Bronchial epithelial cell (primary cell): ENCODE measurements at regions not wholly inside any gene's neighbourhood (a gene's known extent, or its start where the extent isn't known, plus 50 kb on each side); places are given as distances from the start of the nearest gene placed in this dataset.
"Not testable (repeated sequence)": the region's sequence is repeated elsewhere in the genome, so short reads cannot be mapped to it uniquely, and the experiment has no call there.

ENCODE experiments used
- DNase-seq: peaks from one replicate; pipeline ENCODE4 v3.0.0-alpha.2; 2010; ENCODE audit warnings: low read depth
- FAIRE-seq: peaks from 2 replicates; lab custom pipeline; 2011; peaks lifted over from hg19 to GRCh38; lab: Jason Lieb, UNC
- H3K27me3 ChIP-seq: 2 replicates; pipeline ENCODE4 v1.5.1; 2011; ENCODE audit warnings: low read length; ENCODE audit not compliant: control insufficient read depth, insufficient read depth
- H3K36me3 ChIP-seq: 2 replicates; pipeline ENCODE4 v1.5.1; 2011; ENCODE audit warnings: low read length; ENCODE audit not compliant: control insufficient read depth, insufficient read depth
- H3K4me3 ChIP-seq: 2 replicates; pipeline ENCODE4 v1.5.1; 2011; ENCODE audit warnings: mild to moderate bottlenecking, low read depth, low read length, control low read depth
- CTCF ChIP-seq: IDR thresholded peaks from 2 replicates; pipeline ENCODE4 v1.5.1; 2011; ENCODE audit warnings: mild to moderate bottlenecking, moderate library complexity, low read length, control low read depth, inconsistent platforms; ENCODE audit not compliant: insufficient read depth, severe bottlenecking

- Histone ChIP-seq H3K36me3 (no peaks in the 10 kb centered on the region), H3K4me3 (no peak overlapping the region), H3K27me3 (no peaks in the 10 kb centered on the region)
- no peak for TF ChIP-seq CTCF
- DNase-seq = no peak
- no peak for FAIRE-seq
Measured at GRCh38 chr5:92022415-92023140, 639.5 kb upstream of the ARRDC3 start.

- FAIRE-seq (no peak), DNase-seq (peak; percentile 47)
- no peaks in the 10 kb centered on the region for H3K27me3 ChIP-seq
- no peaks in the 10 kb centered on the region for H3K36me3 ChIP-seq
- no peak for TF ChIP-seq CTCF
- no peak overlapping the region for H3K4me3 ChIP-seq
Measured at GRCh38 chr5:92019376-92019990, 636.4 kb upstream of the ARRDC3 start.

- Histone ChIP-seq H3K36me3 (no peaks in the 10 kb centered on the region), H3K27me3 (no peaks in the 10 kb centered on the region), H3K4me3 (no peak overlapping the region)
- TF ChIP-seq CTCF = no peak
- DNase-seq (peak; percentile 7), FAIRE-seq (no peak)
Measured at GRCh38 chr5:92017776-92018175, 634.7 kb upstream of the ARRDC3 start.

GRCh38 chr5:92011845-92012244 lies 628.7 kb upstream of the ARRDC3 start:
- DNase-seq, H3K27me3 ChIP-seq, H3K36me3 ChIP-seq, H3K4me3 ChIP-seq, FAIRE-seq: not testable (repeated sequence)

GRCh38 chr5:92003806-92004205 lies 620.7 kb upstream of the ARRDC3 start:
- H3K27me3 ChIP-seq = no peaks in the 10 kb centered on the region
- H3K4me3 ChIP-seq = no peak overlapping the region
- DNase-seq = no peak
- FAIRE-seq = no peak
- TF ChIP-seq CTCF = no peak
- no peaks in the 10 kb centered on the region for H3K36me3 ChIP-seq

- no peaks in the 10 kb centered on the region for H3K36me3 ChIP-seq
- FAIRE-seq = no peak
- TF ChIP-seq CTCF = no peak
Measured at GRCh38 chr5:92002721-92003274, 619.7 kb upstream of the ARRDC3 start.

More at GRCh38 chr5:92002721-92003274, 619.7 kb upstream of the ARRDC3 start:
- no peak for DNase-seq
- H3K27me3 ChIP-seq = no peaks in the 10 kb centered on the region
- H3K4me3 ChIP-seq = no peak overlapping the region
